Stimulated activated CD4-positive, alpha-beta T cell treated with anti-CD3 and anti-CD28 coated beads, Interleukin-15, amount 100 ng/mL, for 1 hour (primary cell): ENCODE measurements at regions not wholly inside any gene's neighbourhood (a gene's known extent, or its start where the extent isn't known, plus 50 kb on each side); places are given as distances from the start of the nearest gene placed in this dataset.

Source experiments
- DNase-seq, 2 donors: peaks; one replicate each; pipeline ENCODE4 v3.0.0-alpha.2; 2020; ENCODE audit warnings: low read depth in 1 of 2, low spot score in 1 of 2

GRCh38 chr1:87560137-87560536 lies 231.5 kb downstream of the LMO4 start:
- no peak for DNase-seq

- no peak for DNase-seq
Measured at GRCh38 chr1:87560601-87561360, 232.1 kb downstream of the LMO4 start.

DNA sequence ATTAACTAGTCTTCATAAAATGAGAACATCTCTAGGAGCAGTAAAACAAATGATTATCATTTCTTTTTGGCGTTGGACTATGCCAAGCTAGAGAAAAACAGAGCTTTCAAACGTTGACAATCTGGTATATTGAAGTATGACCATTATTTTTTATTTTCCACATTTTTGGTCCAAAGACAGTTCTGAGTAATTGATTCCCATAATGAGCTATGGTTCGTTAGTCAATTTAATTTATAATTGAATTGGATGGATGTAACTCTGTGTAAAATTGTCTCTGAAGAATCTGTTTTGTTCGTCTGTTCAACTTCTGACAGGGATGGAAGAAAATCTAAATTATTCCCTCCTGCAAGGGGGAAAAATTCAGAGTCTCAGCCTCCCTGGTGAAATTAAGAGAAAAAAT lies 234.5 kb downstream of the LMO4 start:
- DNase-seq: no peak

GRCh38 chr1:87565861-87566260 lies 237.2 kb downstream of the LMO4 start:
- no peak for DNase-seq

- no peak for DNase-seq
Measured at GRCh38 chr1:87568005-87568404, 239.3 kb downstream of the LMO4 start.

DNA sequence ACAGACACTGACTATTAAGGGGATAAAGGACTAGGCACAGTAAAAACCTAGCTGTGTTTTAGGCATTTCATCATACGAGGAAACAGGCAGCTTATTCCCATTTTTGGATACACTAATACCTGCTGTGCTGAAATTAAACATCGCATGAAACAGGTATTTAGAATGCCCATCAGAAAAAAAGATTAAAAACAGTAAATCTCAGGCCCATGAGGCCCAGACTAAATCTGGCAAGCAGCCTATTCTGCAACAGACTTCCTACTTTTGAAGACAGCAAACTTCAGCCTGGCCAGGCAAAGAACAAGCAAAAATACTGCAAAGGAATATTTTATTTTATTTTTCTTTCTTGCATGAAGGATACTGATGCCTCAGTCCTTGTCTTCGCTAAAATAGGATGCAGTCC lies 240.2 kb downstream of the LMO4 start:
- no peak for DNase-seq

DNA sequence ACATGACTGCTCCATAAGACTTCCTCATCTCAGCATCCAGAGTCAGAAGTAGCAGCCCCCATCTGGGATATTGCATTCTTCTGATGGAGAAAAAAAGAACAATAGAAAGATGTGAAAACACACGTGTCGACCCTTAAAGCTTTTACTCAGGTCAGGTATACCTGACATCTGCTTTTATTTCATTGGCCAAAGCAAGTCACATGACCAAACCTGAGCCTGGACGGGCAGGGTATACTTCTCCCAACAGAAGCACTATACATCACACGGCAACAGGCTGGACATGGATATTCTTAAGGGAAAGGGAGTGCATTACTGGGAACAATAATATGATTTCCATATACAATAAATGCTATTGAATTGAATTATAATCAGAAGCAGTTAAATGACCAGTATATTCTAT lies 243.3 kb downstream of the LMO4 start:
- no peak for DNase-seq

DNA sequence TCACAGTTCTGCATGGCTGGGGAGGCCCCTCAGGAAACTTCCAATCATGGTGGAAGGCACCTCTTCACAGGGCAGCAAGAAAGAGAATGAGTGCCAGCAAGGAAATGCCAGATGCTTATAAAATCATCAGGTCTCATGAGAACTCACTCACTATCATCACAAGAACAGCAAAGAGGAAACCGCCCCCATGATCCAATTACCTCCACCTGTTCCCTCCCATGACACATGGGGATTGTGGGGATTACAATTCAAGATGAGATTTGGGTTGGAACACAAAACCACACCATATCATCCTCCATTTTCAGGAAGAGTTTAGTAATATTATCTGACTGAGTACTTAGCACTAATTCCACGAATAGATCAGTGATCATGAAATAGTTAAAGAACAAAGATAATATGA lies 244.2 kb downstream of the LMO4 start:
- DNase-seq: no peak

DNA sequence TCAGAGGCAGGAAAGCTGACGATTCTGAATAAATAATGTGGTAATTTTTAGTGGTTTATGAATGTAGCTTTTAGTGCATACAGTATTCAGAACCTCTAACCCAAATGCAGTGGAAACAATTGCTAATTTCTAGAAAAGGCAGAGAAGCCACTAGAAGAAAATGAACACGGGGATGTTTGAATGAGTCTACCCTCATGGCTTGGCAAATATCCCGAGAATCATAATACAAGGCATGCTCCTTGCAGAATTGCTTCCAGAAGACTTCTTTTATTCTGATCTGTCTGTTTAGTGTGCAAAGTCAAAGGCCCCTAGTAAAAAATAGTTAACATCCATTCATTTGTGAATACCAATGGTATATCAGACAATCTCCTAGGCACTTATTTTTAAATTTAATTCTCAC lies 246.8 kb downstream of the LMO4 start:
- DNase-seq: no peak

GRCh38 chr1:87578464-87578863 lies 249.8 kb downstream of the LMO4 start:
- DNase-seq: no peak

DNA sequence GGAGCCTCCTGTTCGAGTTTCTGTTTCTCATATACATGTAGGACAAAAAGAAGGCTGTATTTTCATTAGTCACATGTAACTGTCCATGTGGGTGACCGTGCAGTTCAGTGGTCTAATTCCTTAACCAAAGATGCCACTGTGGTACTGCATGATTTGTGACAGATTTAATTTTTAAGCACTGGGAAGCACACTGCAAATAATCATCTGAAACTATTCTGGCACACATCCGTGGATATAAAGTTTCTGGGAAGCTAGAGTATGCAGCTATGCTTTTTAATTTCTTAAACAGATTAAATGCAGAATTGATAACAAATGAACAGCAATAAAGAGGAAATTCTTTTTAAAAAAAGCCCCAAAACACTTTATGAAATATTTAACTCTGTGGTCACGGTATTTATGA lies 254.8 kb downstream of the LMO4 start:
- no peak for DNase-seq

GRCh38 chr1:87584586-87584985 lies 255.9 kb downstream of the LMO4 start:
- no peak for DNase-seq

DNA sequence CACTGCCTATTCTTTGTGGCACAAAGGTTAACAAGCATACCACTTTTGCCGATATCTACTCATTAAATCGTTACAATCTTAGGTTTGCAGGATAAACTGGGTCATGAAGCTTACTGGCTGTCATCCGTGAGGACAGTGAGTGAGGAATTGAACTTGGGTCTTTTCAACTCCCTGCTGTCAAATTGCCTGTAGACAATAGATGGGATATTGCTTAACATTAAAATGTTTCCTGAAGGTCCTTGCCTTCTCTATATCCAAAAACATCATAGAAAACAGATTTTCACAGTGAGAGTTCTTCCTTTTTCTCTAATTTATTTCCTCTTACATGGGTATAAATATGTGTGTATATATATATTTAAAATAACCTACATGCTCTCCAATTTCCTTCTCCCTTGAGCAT lies 257.8 kb downstream of the LMO4 start:
- no peak for DNase-seq

DNA sequence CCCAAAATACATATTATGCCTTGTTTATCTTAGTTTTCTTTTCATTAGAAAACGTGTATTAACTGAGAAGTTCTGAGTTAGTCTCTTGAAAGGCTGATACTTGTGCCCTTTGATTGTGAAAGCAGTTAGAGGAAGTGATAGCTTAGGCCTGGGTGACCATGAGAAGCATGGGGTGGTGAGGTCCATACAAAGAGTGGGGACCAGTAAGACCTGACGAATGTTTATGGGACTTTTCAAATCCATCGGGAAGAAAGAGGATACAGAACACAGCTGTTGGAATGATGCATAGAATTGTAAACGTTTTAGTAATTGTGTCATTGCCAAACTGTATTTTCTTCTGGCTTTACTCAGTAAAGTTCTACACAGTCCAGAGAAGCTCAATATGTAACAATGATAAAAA lies 259.8 kb downstream of the LMO4 start:
- DNase-seq: no peak

GRCh38 chr1:87591492-87591891 lies 262.8 kb downstream of the LMO4 start:
- DNase-seq: no peak

GRCh38 chr1:87592156-87592555 lies 263.5 kb downstream of the LMO4 start:
- no peak for DNase-seq

GRCh38 chr1:87594736-87595383 lies 266.2 kb downstream of the LMO4 start:
- no peak for DNase-seq

GRCh38 chr1:87595384-87595781 lies 266.7 kb downstream of the LMO4 start:
- DNase-seq: no peak

- no peak for DNase-seq
Measured at GRCh38 chr1:87598429-87598828, 269.7 kb downstream of the LMO4 start.

- no peak for DNase-seq
Measured at GRCh38 chr1:87599569-87599968, 270.9 kb downstream of the LMO4 start.

- DNase-seq: no peak
Measured at GRCh38 chr1:87600055-87600850, 271.6 kb downstream of the LMO4 start.

GRCh38 chr1:87600854-87601253 lies 272.2 kb downstream of the LMO4 start:
- no peak for DNase-seq
